Activated CD4-positive, CD25-positive, alpha-beta regulatory T cell treated with anti-CD3 and anti-CD28 coated beads, Interleukin-2, amount 50 U/mL, for 24 hours (primary cell): ENCODE measurements at regions not wholly inside any gene's neighbourhood (a gene's known extent, or its start where the extent isn't known, plus 50 kb on each side); places are given as distances from the start of the nearest gene placed in this dataset.

Experiments
- ATAC-seq, 2 donors: fragments of 150-1000 bp; cut with Tn5 transposase; one replicate each; pipeline ENCODE4 v1.10.0; 2021; ENCODE audit warnings: mild to moderate bottlenecking in 1 of 2, moderate library complexity in 1 of 2

DNA sequence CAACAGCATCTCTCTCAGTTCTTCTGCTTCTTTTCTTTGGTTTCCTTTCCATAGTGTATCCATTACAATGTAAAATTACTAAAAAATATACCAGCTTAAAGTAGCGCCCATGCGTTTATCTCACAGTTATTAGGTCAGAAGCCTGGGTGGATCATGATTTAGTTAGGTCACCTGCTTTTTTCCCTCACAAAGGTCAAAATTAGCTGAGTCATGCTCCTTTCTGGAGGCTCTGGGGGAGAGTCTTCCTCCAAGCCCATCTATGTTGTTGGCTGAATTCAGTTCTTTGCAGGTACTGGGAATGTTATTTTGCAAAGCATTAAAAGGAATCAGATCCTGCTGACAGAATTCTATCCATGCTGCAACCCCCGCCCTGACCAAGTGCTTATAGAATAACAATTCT is 101.6 kb upstream of the TMEM132C start:
- ATAC-seq, result no peak

DNA sequence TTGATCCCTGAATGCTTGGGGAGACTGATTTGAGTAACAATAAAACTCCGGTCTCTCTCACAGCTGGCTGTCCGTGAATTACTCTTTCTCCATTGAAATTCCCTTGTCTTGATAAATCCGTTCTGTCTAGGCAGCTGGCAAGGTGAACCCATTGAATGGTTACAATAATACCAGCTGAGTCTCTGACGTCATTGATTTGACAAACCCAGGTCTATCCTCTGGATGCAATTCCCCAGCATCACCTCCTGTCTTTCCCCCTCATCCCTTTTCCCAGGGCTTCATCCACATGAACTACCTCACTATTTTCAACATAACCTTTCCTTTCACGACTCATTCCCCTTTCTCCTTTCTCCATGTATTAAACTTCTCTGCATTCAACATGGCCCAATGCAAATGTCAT is 98.7 kb upstream of the TMEM132C start:
- ATAC-seq, result no peak

DNA sequence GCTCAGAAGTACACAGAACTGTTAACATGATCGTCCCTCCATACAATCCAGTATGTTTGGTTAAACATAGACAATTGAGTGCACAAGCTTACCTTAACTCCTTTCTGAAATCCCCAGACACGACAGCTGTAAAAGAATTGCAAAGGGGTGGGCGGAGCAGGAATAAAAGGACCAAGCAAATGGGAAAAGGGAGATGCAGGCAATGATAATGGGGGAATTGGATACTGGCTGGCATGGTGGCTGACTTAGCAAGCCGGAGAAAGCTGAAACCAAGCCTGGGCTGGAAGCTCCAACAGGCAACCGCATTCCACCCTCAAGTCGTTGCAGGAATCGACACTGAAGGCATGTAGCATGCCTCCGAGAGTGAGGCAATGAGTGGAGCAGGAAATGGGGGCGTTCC is 96.8 kb upstream of the TMEM132C start:
- no peak for ATAC-seq

DNA sequence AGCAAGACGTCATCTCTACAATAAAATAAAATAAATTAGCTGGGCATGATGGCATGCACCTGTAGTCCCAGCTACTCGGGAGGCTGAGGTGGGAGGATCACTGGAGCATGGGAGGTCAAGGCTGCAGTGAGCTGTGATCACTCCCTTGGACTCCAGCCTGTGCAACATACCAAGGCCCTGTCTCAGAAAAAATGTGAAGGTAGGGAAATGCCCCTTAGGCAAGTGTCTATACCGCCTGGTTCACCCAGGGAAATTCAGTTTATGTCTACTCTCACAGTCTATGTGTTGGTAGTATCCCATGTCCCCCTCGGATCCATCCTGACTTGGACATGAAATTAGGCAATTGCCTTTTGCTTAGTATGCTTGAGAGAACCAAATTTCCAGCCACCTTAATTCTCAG is 88.4 kb upstream of the TMEM132C start:
- no peak for ATAC-seq

DNA sequence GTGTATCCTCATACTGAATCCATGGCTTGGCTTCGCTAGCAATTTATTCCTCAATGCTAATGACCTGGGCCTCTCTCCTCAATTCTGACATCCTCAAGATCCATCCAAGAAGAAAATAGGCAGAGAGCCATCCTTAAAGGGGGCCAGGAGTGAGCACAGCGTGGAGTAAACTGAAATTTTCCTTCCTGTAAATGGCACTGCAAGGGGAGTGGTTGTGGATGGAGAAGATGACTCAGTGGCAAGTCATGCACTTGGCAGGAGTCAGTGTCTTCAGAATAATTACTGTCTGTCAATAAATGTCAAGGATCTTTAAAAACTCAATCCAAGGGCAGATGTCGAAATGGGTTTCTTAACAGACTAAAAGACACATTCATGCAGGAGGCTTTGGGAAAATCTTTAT is 88.0 kb upstream of the TMEM132C start:
- ATAC-seq, result no peak

DNA sequence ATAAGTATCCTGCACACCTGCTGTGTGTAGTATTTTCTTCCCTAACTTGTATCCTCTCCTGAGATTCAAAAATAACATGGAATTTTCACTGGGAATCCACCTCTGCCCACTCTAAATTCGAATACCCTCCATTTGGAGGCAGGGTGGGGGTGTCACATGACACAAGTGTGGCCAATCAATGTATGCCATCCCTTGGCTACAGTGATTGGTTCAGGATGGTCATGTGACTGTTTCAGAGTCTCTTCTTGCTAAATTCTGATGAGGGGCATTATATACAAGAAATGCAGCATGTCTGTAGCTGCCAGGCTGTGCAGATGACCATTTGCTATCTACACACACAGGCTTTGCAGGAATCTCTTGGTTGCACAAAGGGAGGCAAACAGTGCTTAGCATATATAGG is 86.8 kb upstream of the TMEM132C start:
- ATAC-seq, result no peak

DNA sequence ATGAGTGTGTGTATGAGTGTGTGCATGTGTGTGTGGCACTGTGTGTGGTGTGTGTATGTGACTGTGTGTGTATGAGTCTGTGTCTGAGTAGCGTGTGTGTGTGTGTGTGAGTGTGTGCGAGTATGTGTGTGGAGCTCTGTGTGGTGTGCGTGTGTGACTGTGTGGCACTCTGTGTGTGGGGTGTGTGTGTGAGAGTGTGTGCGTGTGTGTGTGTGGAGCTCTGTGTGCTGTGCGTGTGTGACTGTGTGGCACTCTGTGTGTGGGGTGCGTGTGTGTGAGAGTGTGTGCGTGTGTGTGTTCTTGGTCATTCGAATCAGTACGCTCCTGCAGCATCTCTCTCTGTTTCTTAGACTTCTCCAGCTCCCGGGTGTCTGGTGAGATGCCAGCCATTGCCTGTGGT is 76.9 kb upstream of the TMEM132C start:
- ATAC-seq, result no peak

DNA sequence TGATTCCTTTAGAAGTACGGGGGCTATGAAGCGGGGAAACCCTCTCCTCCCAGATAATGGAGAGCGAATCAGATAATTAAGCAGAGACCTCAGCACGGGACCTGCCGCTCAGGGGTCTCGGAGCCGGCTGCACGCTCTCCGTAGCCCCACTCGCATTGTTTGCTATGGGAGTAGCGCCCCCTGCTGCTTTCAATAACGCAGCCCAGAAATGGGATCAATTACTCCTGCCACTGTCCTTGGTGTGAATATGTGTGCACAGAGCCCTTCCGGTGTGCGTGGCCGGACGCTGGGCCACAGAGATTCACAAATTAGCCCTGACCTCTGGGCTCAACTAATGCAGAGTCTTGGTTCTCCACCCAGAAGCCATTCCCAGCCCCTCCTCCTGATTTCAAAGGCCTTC is 76.4 kb upstream of the TMEM132C start:
- no peak for ATAC-seq

DNA sequence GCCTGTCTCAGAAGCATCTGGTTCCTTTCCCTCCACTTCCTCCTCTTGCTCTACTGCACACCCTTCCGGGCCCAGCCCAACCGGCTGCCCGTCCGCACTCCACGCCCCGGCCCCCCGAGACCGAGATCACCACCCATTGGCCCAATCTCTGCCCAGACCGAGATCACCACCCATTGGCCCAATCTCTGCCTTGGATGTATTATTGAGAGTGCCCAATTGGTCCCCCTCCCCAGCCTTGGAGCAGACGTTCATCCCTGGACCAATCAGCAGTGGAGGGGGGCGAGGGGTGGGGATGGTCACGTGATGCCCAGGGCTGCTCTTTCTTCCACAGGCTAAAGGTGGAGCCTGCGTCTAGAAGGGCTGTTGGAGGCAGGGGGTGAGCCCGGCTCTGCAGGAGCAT is 75.6 kb upstream of the TMEM132C start:
- no peak for ATAC-seq

DNA sequence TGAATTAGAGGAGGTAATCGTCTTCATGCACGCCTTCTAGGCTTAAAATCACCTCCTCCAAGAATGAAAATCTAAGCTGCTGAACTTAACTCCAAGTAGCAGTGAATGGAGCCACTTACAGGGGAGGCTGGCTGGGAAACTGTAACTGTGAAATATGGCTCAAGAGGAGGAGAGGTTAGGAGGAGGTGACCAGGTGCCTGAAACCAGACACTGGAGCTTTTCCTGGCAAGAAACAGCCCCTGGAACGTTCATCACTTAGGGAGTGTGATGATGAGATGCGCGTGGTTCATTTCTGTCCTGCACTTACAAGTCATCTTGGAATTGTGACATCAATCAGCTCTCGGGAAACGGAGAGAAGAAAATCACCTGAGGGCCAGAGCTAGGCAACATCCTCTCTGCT is 62.3 kb upstream of the TMEM132C start:
- ATAC-seq, result no peak

DNA sequence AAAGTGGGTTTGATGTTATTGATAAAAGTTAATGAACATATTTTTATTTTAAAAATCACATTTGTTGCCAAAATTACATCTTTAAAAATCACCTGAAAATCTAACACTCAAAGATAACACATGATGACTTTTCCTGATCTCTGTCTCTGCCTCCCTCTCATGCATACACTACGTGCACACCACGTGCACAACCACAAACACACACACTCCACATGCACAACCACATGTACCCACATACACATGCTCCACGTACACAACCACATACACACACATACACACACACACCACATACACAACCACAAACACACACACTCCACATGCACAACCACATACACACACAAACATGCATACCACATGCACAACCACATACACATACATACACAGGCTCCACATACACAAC is 61.8 kb upstream of the TMEM132C start:
- no peak for ATAC-seq

DNA sequence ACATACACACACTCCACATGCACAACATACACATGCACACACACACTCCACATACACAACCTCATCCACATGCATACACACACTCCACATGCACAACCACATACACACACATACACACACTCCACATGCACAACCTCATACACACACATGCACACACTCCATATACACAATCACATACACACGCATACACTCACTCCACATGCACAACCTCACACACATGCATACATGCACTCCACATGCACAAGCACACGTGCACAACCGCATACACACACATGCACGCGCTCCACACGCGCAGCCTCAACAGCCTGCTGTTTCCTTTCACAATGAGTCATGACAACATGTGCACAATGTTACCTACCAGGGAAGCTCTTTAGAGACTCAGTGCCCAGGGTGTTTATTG is 61.2 kb upstream of the TMEM132C start:
- no peak for ATAC-seq
